ENCODE measurements at regions not wholly inside any gene's neighbourhood (a gene's known extent, or its start where the extent isn't known, plus 50 kb on each side); places are given as distances from the start of the nearest gene placed in this dataset.

GRCh38 chr1:204802401-204803175 is 68.1 kb upstream of the NFASC start:
- TF ChIP-seq, protein P1, sequence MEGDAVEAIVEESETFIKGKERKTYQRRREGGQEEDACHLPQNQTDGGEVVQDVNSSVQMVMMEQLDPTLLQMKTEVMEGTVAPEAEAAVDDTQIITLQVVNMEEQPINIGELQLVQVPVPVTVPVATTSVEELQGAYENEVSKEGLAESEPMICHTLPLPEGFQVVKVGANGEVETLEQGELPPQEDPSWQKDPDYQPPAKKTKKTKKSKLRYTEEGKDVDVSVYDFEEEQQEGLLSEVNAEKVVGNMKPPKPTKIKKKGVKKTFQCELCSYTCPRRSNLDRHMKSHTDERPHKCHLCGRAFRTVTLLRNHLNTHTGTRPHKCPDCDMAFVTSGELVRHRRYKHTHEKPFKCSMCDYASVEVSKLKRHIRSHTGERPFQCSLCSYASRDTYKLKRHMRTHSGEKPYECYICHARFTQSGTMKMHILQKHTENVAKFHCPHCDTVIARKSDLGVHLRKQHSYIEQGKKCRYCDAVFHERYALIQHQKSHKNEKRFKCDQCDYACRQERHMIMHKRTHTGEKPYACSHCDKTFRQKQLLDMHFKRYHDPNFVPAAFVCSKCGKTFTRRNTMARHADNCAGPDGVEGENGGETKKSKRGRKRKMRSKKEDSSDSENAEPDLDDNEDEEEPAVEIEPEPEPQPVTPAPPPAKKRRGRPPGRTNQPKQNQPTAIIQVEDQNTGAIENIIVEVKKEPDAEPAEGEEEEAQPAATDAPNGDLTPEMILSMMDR (IDR thresholded peaks at IDR 0.05; ENCODE audit: low read length) = no peak
- TF ChIP-seq EZH2 (optimal IDR thresholded peaks at IDR 0.05; ENCODE audit: low read depth, low read length) = no peak

Measured in MM.1S (cell line).